Right lobe of liver (tissue), 6 donors: ENCODE measurements at regions not wholly inside any gene's neighbourhood (a gene's known extent, or its start where the extent isn't known, plus 50 kb on each side); places are given as distances from the start of the nearest gene placed in this dataset.

Experiments used
- ATAC-seq, 4 donors: fragments of 200-7000 bp; cut with Tn5 transposase; one replicate each; pipeline ENCODE4 v1.9.1; 2020; ENCODE audit warnings: mild to moderate bottlenecking in 4 of 4, moderate library complexity in 4 of 4
- DNase-seq, 3 donors: peaks; one replicate each; pipeline ENCODE4 v3.0.0-alpha.2; 2020
- H3K27ac ChIP-seq, 3 donors: fragments of 200-600 bp; one replicate each; pipeline ENCODE4 v1.8.0; 2022
- H3K27me3 ChIP-seq, 2 donors: fragments of 200-600 bp; one replicate each; pipeline ENCODE4 v1.8.0; 2022
- H3K36me3 ChIP-seq, 4 donors: fragments of 200-600 bp; sonication (generic) in 1 of 4; one replicate each; pipeline versions ENCODE4 v1.5.1 to v1.8.0; 2017 to 2022; ENCODE audit warnings: control low read depth in 1 of 4
- H3K4me1 ChIP-seq, 4 donors: fragments of 200-600 bp; sonication (generic) in 1 of 4; one replicate each; pipeline versions ENCODE4 v1.5.1 to v1.8.0; 2017 to 2022; ENCODE audit warnings: control low read depth in 1 of 4
- H3K4me3 ChIP-seq, 3 donors: fragments of 200-600 bp; one replicate each; pipeline ENCODE4 v1.8.0; 2022
- H3K9me3 ChIP-seq, 4 donors: fragments of 200-600 bp; sonication (generic) in 1 of 4; one replicate each; pipeline versions ENCODE4 v1.5.1 to v1.8.0; 2017 to 2022; ENCODE audit warnings: control low read depth in 1 of 4
- POLR2A ChIP-seq: fragments of 450-650 bp; IDR thresholded peaks from one replicate; pipeline ENCODE4 v1.6.1; 2017; ENCODE audit warnings: antibody characterized with exemption, mild to moderate bottlenecking
- WGBS: methylation state at CpG from one replicate; pipeline ENCODE4 v1.1.6; 2018; ENCODE audit warnings: low coverage, low lambda C conversion rate; ENCODE audit not compliant: insufficient coverage; ENCODE audit errors: missing lambda C conversion rate; 5-methylcytosine and 5-hydroxymethylcytosine counted together
- intact Hi-C, 2 donors: fragments of 100-400 bp; cut with DNase I; formaldehyde crosslinking; loops; one replicate each; pipeline versions ENCODE4 v1.11.2 to v1.14.1; 2022
- TF ChIP-seq, protein P1 (sequence below), 4 donors: fragments of 200-600 bp in 3 of 4; fragments of 450-650 bp in 1 of 4; IDR thresholded peaks; one replicate each; pipeline versions ENCODE4 v1.5.1 to v1.8.0; 2016 to 2022; ENCODE audit warnings: antibody characterized with exemption in 4 of 4, mild to moderate bottlenecking in 2 of 4
- donor health status: DM: no; HTN: yes; CAD: no.
- donor health status: DM: no; HTN: no; CAD: no.
- donor health status: DM: no; HTN: no; CAD: no.
- donor health status: DM: no; HTN: yes; CAD: no.
- donor health status: DM: no; HTN: yes; CAD: no.

- no peak overlapping the region for H3K4me3 ChIP-seq
- no peak overlapping the region for H3K27ac ChIP-seq
- no peak for ATAC-seq
- H3K27me3 ChIP-seq, result no peaks in the 10 kb centered on the region
- H3K4me1 ChIP-seq, result no peaks in the 10 kb centered on the region
- DNase-seq, result no peak
- H3K36me3 ChIP-seq, result no peaks in the 10 kb centered on the region
- 66% methylated on average over 2 of the region's 2 CpGs for WGBS
- no peaks in the 10 kb centered on the region for H3K9me3 ChIP-seq
- TF ChIP-seq, protein P1, sequence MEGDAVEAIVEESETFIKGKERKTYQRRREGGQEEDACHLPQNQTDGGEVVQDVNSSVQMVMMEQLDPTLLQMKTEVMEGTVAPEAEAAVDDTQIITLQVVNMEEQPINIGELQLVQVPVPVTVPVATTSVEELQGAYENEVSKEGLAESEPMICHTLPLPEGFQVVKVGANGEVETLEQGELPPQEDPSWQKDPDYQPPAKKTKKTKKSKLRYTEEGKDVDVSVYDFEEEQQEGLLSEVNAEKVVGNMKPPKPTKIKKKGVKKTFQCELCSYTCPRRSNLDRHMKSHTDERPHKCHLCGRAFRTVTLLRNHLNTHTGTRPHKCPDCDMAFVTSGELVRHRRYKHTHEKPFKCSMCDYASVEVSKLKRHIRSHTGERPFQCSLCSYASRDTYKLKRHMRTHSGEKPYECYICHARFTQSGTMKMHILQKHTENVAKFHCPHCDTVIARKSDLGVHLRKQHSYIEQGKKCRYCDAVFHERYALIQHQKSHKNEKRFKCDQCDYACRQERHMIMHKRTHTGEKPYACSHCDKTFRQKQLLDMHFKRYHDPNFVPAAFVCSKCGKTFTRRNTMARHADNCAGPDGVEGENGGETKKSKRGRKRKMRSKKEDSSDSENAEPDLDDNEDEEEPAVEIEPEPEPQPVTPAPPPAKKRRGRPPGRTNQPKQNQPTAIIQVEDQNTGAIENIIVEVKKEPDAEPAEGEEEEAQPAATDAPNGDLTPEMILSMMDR (IDR thresholded peaks at IDR 0.05), result no peak
- intact Hi-C loops, result no loop called here
Observed at GRCh38 chr5:159439002-159439401, 108.7 kb upstream of the IL12B start.

GRCh38 chr5:159440235-159440634 lies 109.9 kb upstream of the IL12B start:
- no peak for DNase-seq
- Histone ChIP-seq H3K4me1 (no peaks in the 10 kb centered on the region), H3K27ac (no peak overlapping the region), H3K4me3 (no peak overlapping the region), H3K9me3 (no peaks in the 10 kb centered on the region), H3K27me3 (no peaks in the 10 kb centered on the region), H3K36me3 (no peaks in the 10 kb centered on the region)
- 60% methylated on average over 7 of the region's 7 CpGs for WGBS
- intact Hi-C loops, result loop anchor here in 1 of 2 donors (5.0 kb wide), 1 partner anchor 547 kb away; no protein-coding TSS in a partner anchor
- ATAC-seq, result peak in 1 of 4 donors; percentile 13
- TF ChIP-seq POLR2A, result no peak
- TF ChIP-seq, protein P1 (IDR thresholded peaks at IDR 0.05), result no peak

GRCh38 chr5:159440968-159441367 lies 110.7 kb upstream of the IL12B start:
- H3K4me1 ChIP-seq, result no peaks in the 10 kb centered on the region
- H3K27ac ChIP-seq, result no peak overlapping the region
- H3K36me3 ChIP-seq, result no peaks in the 10 kb centered on the region
- no peak for TF ChIP-seq POLR2A
- TF ChIP-seq, protein P1 (IDR thresholded peaks at IDR 0.05), result no peak
- WGBS, result 72% methylated on average over 4 of the region's 4 CpGs
- H3K27me3 ChIP-seq, result no peaks in the 10 kb centered on the region
- ATAC-seq (no peak), DNase-seq (no peak)
- no peak overlapping the region for H3K4me3 ChIP-seq
- H3K9me3 ChIP-seq, result no peaks in the 10 kb centered on the region
- intact Hi-C loops, result loop anchor here in 1 of 2 donors (5.0 kb wide), 1 partner anchor 546 kb away; no protein-coding TSS in a partner anchor

GRCh38 chr5:159441441-159441840 lies 111.2 kb upstream of the IL12B start:
- WGBS, result 19% methylated on average over 3 of the region's 3 CpGs
- Histone ChIP-seq H3K9me3 (no peaks in the 10 kb centered on the region), H3K4me1 (no peaks in the 10 kb centered on the region), H3K27me3 (no peaks in the 10 kb centered on the region), H3K4me3 (no peak overlapping the region), H3K27ac (no peak overlapping the region), H3K36me3 (no peaks in the 10 kb centered on the region)
- ATAC-seq, result no peak
- TF ChIP-seq POLR2A, result no peak
- TF ChIP-seq, protein P1 (IDR thresholded peaks at IDR 0.05), result no peak
- DNase-seq, result no peak
- intact Hi-C loops, result loop anchor here in 1 of 2 donors (5.0 kb wide), 1 partner anchor 546 kb away; no protein-coding TSS in a partner anchor
